ENCODE measurements at regions not wholly inside any gene's neighbourhood (a gene's known extent, or its start where the extent isn't known, plus 50 kb on each side); places are given as distances from the start of the nearest gene placed in this dataset.

DNA sequence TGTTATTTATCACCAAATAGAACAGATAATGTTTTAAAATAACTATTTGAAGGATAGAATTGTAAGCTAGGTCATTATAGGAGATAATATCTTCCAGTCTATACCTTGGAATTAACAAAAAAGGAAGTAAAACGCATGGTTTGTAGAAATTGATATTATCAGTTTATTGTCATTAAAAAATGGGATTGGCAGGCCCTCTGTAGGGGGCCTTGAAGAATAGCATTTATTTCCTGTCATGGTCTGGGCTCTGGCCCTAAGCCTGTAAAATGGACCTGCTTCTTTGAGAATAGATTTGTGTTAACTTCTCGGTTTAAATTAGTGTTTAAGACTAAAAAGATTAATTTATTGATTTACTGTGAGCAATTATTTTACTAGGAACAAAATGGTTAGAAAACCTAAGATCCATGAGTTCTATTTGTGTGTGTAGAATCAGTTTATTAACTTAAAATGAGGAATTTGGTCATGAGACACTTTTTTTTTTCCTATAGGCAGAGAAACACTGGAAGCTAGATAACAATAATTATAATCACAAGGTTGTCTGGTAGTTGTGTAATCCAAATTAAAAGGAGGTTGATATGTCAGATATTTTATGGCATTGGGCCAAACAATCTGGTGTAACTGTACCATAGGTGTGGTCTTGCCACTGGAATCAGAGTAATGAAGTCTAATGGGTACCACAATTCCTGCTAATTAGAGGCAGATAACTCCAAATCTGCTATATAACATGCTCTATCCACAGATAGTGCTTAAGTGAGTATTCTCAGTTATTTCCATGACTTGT lies 197.4 kb upstream of the FOXP2 start:
- Histone ChIP-seq H3K79me2 (ENCODE audit: insufficient read depth, low read length) (no peaks in the 10 kb centered on the region), H4K20me1 (ENCODE audit: insufficient read depth, low read length) (no peaks in the 10 kb centered on the region), H3K27me3 (ENCODE audit: control insufficient read depth in 2 of 2, insufficient read depth in 2 of 2, low read length in 2 of 2) (no peaks in the 10 kb centered on the region), H3K36me3 (replicated peaks in 1 of 2; ENCODE audit: control insufficient read depth in 1 of 2, insufficient read depth in 2 of 2, low read length in 2 of 2) (no peaks in the 10 kb centered on the region), H3K27ac (ENCODE audit: low read depth in 1 of 2, low read length in 2 of 2) (no peak overlapping the region), H3K4me3 (replicated peaks in 1 of 3; ENCODE audit: low read depth in 2 of 3, low read length in 3 of 3) (no peak overlapping the region), H3K4me2 (replicated peaks; ENCODE audit: extremely low read depth, low read length, poor library complexity, severe bottlenecking) (no peak overlapping the region), H2AFZ (ENCODE audit: insufficient read depth, low read depth, low read length, poor library complexity, severe bottlenecking) (no peak overlapping the region), H3K9ac (ENCODE audit: insufficient read depth, low read length, poor library complexity, severe bottlenecking) (no peak overlapping the region), H3K9me3 (replicated peaks in 1 of 2; ENCODE audit: control insufficient read depth in 1 of 2, insufficient read depth in 1 of 2, low read length in 2 of 2) (no peaks in the 10 kb centered on the region), H3K4me1 (ENCODE audit: control insufficient read depth in 1 of 2, insufficient read depth in 2 of 2, low read length in 2 of 2) (no peaks in the 10 kb centered on the region)
- intact Hi-C loops (cut with micrococcal nuclease), result no loop called here
- H3K27ac Mint-ChIP-seq, result no peak overlapping the region
- no peak for DNase-seq
- TF ChIP-seq, protein P1, sequence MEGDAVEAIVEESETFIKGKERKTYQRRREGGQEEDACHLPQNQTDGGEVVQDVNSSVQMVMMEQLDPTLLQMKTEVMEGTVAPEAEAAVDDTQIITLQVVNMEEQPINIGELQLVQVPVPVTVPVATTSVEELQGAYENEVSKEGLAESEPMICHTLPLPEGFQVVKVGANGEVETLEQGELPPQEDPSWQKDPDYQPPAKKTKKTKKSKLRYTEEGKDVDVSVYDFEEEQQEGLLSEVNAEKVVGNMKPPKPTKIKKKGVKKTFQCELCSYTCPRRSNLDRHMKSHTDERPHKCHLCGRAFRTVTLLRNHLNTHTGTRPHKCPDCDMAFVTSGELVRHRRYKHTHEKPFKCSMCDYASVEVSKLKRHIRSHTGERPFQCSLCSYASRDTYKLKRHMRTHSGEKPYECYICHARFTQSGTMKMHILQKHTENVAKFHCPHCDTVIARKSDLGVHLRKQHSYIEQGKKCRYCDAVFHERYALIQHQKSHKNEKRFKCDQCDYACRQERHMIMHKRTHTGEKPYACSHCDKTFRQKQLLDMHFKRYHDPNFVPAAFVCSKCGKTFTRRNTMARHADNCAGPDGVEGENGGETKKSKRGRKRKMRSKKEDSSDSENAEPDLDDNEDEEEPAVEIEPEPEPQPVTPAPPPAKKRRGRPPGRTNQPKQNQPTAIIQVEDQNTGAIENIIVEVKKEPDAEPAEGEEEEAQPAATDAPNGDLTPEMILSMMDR (IDR thresholded peaks at IDR 0.05), result no peak
- H3K27me3 Mint-ChIP-seq (ENCODE audit: low read depth in 3 of 3), result peaks cover 0 to 2% (median 0%) of the 10 kb centered on the region in 3 donors
- peaks cover 4% of the 10 kb centered on the region for H3K4me1 Mint-ChIP-seq
- no peak overlapping the region for H3K4me3 Mint-ChIP-seq
- H3K9me3 Mint-ChIP-seq, result no peaks in the 10 kb centered on the region
- WGBS (ENCODE audit: insufficient coverage), result no CpG with 5 or more reads among the region's 2 CpGs
- H3K36me3 Mint-ChIP-seq, result no peaks in the 10 kb centered on the region

DNA sequence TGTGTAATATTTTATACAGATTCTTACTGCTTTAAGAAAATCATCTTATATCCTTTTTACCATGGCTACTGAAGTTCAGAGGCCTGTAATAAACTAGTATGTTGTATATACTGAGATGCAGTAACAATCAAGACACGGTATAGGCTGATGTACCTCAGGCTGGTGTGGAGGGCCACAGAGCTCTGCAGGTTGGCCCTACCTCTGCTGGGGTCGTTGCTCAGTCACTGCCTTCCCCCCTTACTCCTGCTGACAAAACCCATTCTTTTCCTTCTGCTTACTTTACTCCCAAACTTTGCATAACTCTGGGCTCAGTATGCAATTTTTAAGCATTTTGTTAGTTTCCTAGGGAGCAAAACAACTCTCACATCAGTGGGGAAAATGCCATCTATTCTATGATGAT lies 200.1 kb upstream of the FOXP2 start:
- H3K27ac Mint-ChIP-seq, result no peak overlapping the region
- 74% methylated on average over 2 of the region's 2 CpGs for WGBS (ENCODE audit: insufficient coverage)
- H3K27me3 Mint-ChIP-seq (ENCODE audit: low read depth in 3 of 3), result peaks cover 0 to 3% (median 2%) of the 10 kb centered on the region in 3 donors
- Histone ChIP-seq H3K36me3 (replicated peaks in 1 of 2; ENCODE audit: control insufficient read depth in 1 of 2, insufficient read depth in 2 of 2, low read length in 2 of 2) (no peaks in the 10 kb centered on the region), H2AFZ (ENCODE audit: insufficient read depth, low read depth, low read length, poor library complexity, severe bottlenecking) (no peak overlapping the region), H4K20me1 (ENCODE audit: insufficient read depth, low read length) (no peaks in the 10 kb centered on the region), H3K9ac (ENCODE audit: insufficient read depth, low read length, poor library complexity, severe bottlenecking) (no peak overlapping the region), H3K9me3 (replicated peaks in 1 of 2; ENCODE audit: control insufficient read depth in 1 of 2, insufficient read depth in 1 of 2, low read length in 2 of 2) (peaks cover 0 to 2% of the 10 kb centered on the region in 2 donors), H3K4me2 (replicated peaks; ENCODE audit: extremely low read depth, low read length, poor library complexity, severe bottlenecking) (no peak overlapping the region), H3K4me1 (ENCODE audit: control insufficient read depth in 1 of 2, insufficient read depth in 2 of 2, low read length in 2 of 2) (no peaks in the 10 kb centered on the region), H3K79me2 (ENCODE audit: insufficient read depth, low read length) (no peaks in the 10 kb centered on the region), H3K27me3 (ENCODE audit: control insufficient read depth in 2 of 2, insufficient read depth in 2 of 2, low read length in 2 of 2) (no peaks in the 10 kb centered on the region), H3K4me3 (replicated peaks in 1 of 3; ENCODE audit: low read depth in 2 of 3, low read length in 3 of 3) (no peak overlapping the region), H3K27ac (ENCODE audit: low read depth in 1 of 2, low read length in 2 of 2) (no peak overlapping the region)
- no peak overlapping the region for H3K4me3 Mint-ChIP-seq
- intact Hi-C loops (cut with micrococcal nuclease), result no loop called here
- H3K4me1 Mint-ChIP-seq, result no peaks in the 10 kb centered on the region
- no peak for DNase-seq
- TF ChIP-seq, protein P1 (IDR thresholded peaks at IDR 0.05), result no peak
- peaks cover 0 to 5% (median 0%) of the 10 kb centered on the region in 7 donors for H3K9me3 Mint-ChIP-seq
- no peaks in the 10 kb centered on the region for H3K36me3 Mint-ChIP-seq
